ENCODE measurements at regions not wholly inside any gene's neighbourhood (a gene's known extent, or its start where the extent isn't known, plus 50 kb on each side); places are given as distances from the start of the nearest gene placed in this dataset.

DNA sequence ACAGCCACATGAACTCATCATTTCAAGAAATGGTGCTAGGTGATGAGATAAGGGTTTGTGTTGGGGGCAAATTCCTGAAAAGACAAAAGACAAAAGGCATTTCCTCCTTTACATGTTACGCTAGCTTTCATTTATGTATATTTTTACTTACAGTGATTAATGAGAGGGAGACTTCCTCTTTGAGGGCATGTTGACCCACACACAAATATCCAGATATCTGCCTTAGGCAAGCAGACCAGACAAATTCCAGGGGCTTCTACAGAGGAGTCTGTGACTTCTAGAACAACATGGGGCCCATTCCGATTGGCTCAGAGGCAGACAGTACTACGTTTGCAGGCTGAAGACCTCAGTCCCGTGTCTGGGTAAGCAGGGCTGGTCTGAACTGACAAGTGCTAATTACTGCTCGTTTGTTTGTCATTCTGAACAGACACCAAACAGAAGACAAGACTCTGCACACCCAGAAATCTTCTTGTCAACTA, 74.8 kb upstream of the ST6GAL2 start:
- DNase-seq (ENCODE audit: low spot score), result no peak
- intact Hi-C loops (cut with DNase I), result no loop called here
- Histone ChIP-seq H3K4me1 (replicated peaks) (no peaks in the 10 kb centered on the region), H3K36me3 (no peaks in the 10 kb centered on the region), H3K27ac (no peak overlapping the region), H3K4me3 (no peak overlapping the region), H3K9me3 (no peaks in the 10 kb centered on the region), H3K27me3 (replicated peaks; ENCODE audit: insufficient read depth) (no peaks in the 10 kb centered on the region)
- TF ChIP-seq, protein P1, sequence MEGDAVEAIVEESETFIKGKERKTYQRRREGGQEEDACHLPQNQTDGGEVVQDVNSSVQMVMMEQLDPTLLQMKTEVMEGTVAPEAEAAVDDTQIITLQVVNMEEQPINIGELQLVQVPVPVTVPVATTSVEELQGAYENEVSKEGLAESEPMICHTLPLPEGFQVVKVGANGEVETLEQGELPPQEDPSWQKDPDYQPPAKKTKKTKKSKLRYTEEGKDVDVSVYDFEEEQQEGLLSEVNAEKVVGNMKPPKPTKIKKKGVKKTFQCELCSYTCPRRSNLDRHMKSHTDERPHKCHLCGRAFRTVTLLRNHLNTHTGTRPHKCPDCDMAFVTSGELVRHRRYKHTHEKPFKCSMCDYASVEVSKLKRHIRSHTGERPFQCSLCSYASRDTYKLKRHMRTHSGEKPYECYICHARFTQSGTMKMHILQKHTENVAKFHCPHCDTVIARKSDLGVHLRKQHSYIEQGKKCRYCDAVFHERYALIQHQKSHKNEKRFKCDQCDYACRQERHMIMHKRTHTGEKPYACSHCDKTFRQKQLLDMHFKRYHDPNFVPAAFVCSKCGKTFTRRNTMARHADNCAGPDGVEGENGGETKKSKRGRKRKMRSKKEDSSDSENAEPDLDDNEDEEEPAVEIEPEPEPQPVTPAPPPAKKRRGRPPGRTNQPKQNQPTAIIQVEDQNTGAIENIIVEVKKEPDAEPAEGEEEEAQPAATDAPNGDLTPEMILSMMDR (IDR thresholded peaks at IDR 0.05), result no peak
- no peak for TF ChIP-seq POLR2A (IDR thresholded peaks at IDR 0.05)
- TF ChIP-seq POLR2AphosphoS5 (IDR thresholded peaks at IDR 0.05), result no peak
- 27% methylated on average over 5 of the region's 5 CpGs for WGBS

DNA sequence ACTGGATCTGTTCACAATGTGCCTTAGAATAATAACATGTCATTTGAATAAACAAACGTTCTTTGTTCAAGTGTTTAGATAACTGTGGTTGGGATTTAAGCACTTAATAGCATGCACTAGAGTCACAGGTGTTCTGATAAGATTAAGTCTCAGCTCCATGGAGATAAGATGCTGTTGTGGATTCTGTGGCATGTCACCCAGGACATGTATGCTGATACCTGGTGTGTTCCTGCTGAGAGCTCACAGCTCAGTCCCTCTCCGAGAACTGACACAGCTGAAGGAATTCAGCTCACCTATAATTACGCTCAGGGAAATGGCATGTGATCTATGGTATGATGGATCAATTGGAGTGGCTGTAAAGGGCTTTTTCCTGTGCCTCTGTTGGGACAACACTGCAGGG, 75.4 kb upstream of the ST6GAL2 start:
- Histone ChIP-seq H3K4me1 (replicated peaks) (no peaks in the 10 kb centered on the region), H3K9me3 (no peaks in the 10 kb centered on the region), H3K4me3 (no peak overlapping the region), H3K27me3 (replicated peaks; ENCODE audit: insufficient read depth) (no peaks in the 10 kb centered on the region), H3K36me3 (no peaks in the 10 kb centered on the region), H3K27ac (no peak overlapping the region)
- DNase-seq (ENCODE audit: low spot score), result no peak
- intact Hi-C loops (cut with DNase I), result no loop called here
- TF ChIP-seq POLR2A (IDR thresholded peaks at IDR 0.05), result no peak
- TF ChIP-seq POLR2AphosphoS5 (IDR thresholded peaks at IDR 0.05), result no peak
- TF ChIP-seq, protein P1 (IDR thresholded peaks at IDR 0.05), result no peak
- 50% methylated on average over 3 of the region's 3 CpGs for WGBS

DNA sequence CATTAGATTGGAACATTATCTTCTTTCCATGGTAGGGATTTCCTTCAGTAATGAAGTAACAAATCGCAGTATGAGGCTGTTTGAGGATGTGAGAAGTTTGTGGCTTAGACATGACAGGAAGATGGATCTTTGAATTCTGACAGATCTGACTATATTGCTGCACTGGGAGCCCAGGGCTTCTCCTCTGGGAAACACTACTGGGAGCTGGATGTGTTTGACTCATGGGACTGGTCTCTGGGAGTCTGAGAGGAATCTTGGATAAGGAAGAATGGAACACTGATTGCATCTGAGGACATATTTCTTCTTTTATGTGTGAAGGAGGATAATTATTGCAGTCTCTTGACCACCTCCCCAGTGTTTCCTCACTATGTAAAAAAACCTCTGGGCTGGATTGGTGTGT, 77.2 kb upstream of the ST6GAL2 start:
- Histone ChIP-seq H3K4me3 (no peak overlapping the region), H3K27me3 (replicated peaks; ENCODE audit: insufficient read depth) (no peaks in the 10 kb centered on the region), H3K9me3 (no peaks in the 10 kb centered on the region), H3K27ac (no peak overlapping the region), H3K36me3 (no peaks in the 10 kb centered on the region), H3K4me1 (replicated peaks) (no peaks in the 10 kb centered on the region)
- intact Hi-C loops (cut with DNase I), result no loop called here
- WGBS, result 74% methylated on average over 1 of the region's 1 CpG
- DNase-seq (ENCODE audit: low spot score), result no peak
- TF ChIP-seq POLR2AphosphoS5 (IDR thresholded peaks at IDR 0.05) (no peak), POLR2A (IDR thresholded peaks at IDR 0.05) (no peak)
- TF ChIP-seq, protein P1 (IDR thresholded peaks at IDR 0.05), result no peak

DNA sequence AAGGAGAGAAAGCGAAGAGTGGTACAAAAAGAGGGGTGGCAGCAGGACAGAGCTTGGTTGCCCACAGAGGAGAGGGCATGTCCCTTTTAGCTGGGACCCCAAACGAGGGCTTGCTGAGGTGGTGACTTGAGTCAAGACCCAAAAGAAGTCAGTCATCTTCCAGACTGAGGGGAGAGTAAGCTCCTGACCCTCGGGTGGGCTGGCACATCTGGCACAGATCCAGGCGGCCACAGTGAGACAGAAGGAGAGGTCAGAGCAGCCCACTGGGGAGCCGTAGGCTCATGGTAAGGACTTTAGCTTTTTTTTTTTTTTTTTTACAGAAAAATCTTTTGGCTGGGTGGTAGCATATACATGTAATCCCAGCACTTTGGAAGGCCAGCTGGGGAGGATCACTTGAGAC, 77.9 kb upstream of the ST6GAL2 start:
- WGBS, result 92% methylated on average over 5 of the region's 5 CpGs
- no peak for DNase-seq (ENCODE audit: low spot score)
- H3K27ac ChIP-seq, result no peak overlapping the region
- no peaks in the 10 kb centered on the region for H3K9me3 ChIP-seq
- no peak overlapping the region for H3K4me3 ChIP-seq
- H3K27me3 ChIP-seq (replicated peaks; ENCODE audit: insufficient read depth), result no peaks in the 10 kb centered on the region
- no peaks in the 10 kb centered on the region for H3K36me3 ChIP-seq
- intact Hi-C loops (cut with DNase I), result no loop called here
- TF ChIP-seq, protein P1 (IDR thresholded peaks at IDR 0.05), result no peak
- no peak for TF ChIP-seq POLR2AphosphoS5 (IDR thresholded peaks at IDR 0.05)
- TF ChIP-seq POLR2A (IDR thresholded peaks at IDR 0.05), result no peak
- H3K4me1 ChIP-seq (replicated peaks), result no peaks in the 10 kb centered on the region

GRCh38 chr2:106965611-106966010, 79.6 kb upstream of the ST6GAL2 start:
- Histone ChIP-seq H3K27ac (no peak overlapping the region), H3K27me3 (replicated peaks; ENCODE audit: insufficient read depth) (no peaks in the 10 kb centered on the region), H3K9me3 (no peaks in the 10 kb centered on the region), H3K4me1 (replicated peaks) (no peaks in the 10 kb centered on the region), H3K4me3 (no peak overlapping the region), H3K36me3 (no peaks in the 10 kb centered on the region)
- 77% methylated on average over 3 of the region's 3 CpGs for WGBS
- intact Hi-C loops (cut with DNase I), result no loop called here
- TF ChIP-seq POLR2A (IDR thresholded peaks at IDR 0.05) (no peak), POLR2AphosphoS5 (IDR thresholded peaks at IDR 0.05) (no peak)
- TF ChIP-seq, protein P1 (IDR thresholded peaks at IDR 0.05), result no peak
- DNase-seq (ENCODE audit: low spot score), result no peak
